A549 (cell line): ENCODE measurements at regions not wholly inside any gene's neighbourhood (a gene's known extent, or its start where the extent isn't known, plus 50 kb on each side); places are given as distances from the start of the nearest gene placed in this dataset.

Experiments
- ATAC-seq, 2 experiments: fragments of 200-7000 bp in 1 of 2; fragments of >200 bp in 1 of 2; cut with Nextera tagmentation in 1 of 2; cut with Tn5 transposase in 1 of 2; 3 replicates each; pipeline versions ENCODE4 v1.8.0 to v1.9.1; 2018 to 2020; ENCODE audit warnings: mild to moderate bottlenecking in 1 of 2, moderate library complexity in 1 of 2
- CTCF ChIA-PET: fragments of 300-600 bp; sonication (Branson Sonifier 250); formaldehyde crosslinking; extraction: SDS; loops from one replicate; lab custom pipeline; 2021; ENCODE audit warnings: antibody characterized with exemption, inconsistent platforms; lab: Yijun Ruan, JAX
- POLR2A ChIA-PET: fragments of 350-600 bp; formaldehyde crosslinking; extraction: SDS; loops from one replicate; lab custom pipeline; 2021; ENCODE audit warnings: antibody characterized with exemption, inconsistent platforms; lab: Yijun Ruan, JAX
- DNase-seq, 2 experiments: peaks; one replicate each; pipeline versions ENCODE4 v3.0.0 to v3.0.0-alpha.2; 2011 to 2016; ENCODE audit warnings: low read depth in 1 of 2, low spot score in 1 of 2
- FAIRE-seq: peaks from 2 replicates; lab custom pipeline; 2011; peaks lifted over from hg19 to GRCh38; lab: Jason Lieb, UNC
- H3K27ac ChIP-seq, 2 experiments: fragments of >200 bp; sonication (Bioruptor Twin); formaldehyde crosslinking; 3 replicates each; pipeline ENCODE4 v1.5.1; 2016 to 2017
- H3K4me1 ChIP-seq: fragments of >200 bp; sonication (Bioruptor Twin); formaldehyde crosslinking; 3 replicates; pipeline ENCODE4 v1.6.1; 2016
- H3K4me2 ChIP-seq: fragments of >200 bp; sonication (Bioruptor Twin); formaldehyde crosslinking; 3 replicates; pipeline ENCODE4 v1.6.1; 2016
- H3K4me3 ChIP-seq: fragments of >200 bp; sonication (Bioruptor Twin); formaldehyde crosslinking; 3 replicates; pipeline ENCODE4 v1.5.1; 2016
- H3K9me3 ChIP-seq: fragments of >200 bp; sonication (Bioruptor Twin); formaldehyde crosslinking; 3 replicates; pipeline ENCODE4 v1.6.1; 2016
- BCL3 ChIP-seq: fragments of >200 bp; sonication (Bioruptor Twin); formaldehyde crosslinking; IDR thresholded peaks from 3 replicates; pipeline ENCODE4 v1.6.1; 2016
- CBX2 ChIP-seq: fragments of 200-600 bp; sonication (generic); IDR thresholded peaks from 2 replicates; pipeline ENCODE4 v1.6.1; 2016; ENCODE audit warnings: low read depth, mild to moderate bottlenecking, borderline replicate concordance
- CEBPB ChIP-seq, 2 experiments: fragments of >200 bp in 1 of 2; sonication (Bioruptor Twin) in 1 of 2; formaldehyde crosslinking in 1 of 2; IDR thresholded peaks; 2 replicates each; pipeline ENCODE4 v1.6.1; 2012 to 2016
- EHF ChIP-seq: fragments of 250-450 bp; sonication (Bioruptor Pico); IDR thresholded peaks from 2 replicates; pipeline ENCODE4 v1.5.0; 2020; ENCODE audit warnings: mild to moderate bottlenecking
- EHMT2 ChIP-seq: fragments of 200-600 bp; sonication (generic); IDR thresholded peaks from 2 replicates; pipeline ENCODE4 v1.6.1; 2016; ENCODE audit warnings: antibody characterized with exemption, low read depth, mild to moderate bottlenecking, moderate library complexity
- EP300 ChIP-seq, 2 experiments: fragments of >200 bp; sonication (Bioruptor Twin); formaldehyde crosslinking; IDR thresholded peaks; 2 replicates in 1 of 2; 3 replicates in 1 of 2; pipeline ENCODE4 v1.6.1; 2016 to 2017
- HEYL ChIP-seq: fragments of 250-450 bp; sonication (Bioruptor Pico); IDR thresholded peaks from 2 replicates; pipeline ENCODE4 v1.8.0; 2021; ENCODE audit warnings: mild to moderate bottlenecking, moderate library complexity
- HOXA7 ChIP-seq: fragments of 250-450 bp; sonication (Bioruptor Pico); IDR thresholded peaks from 2 replicates; pipeline ENCODE4 v1.5.0; 2020; ENCODE audit warnings: mild to moderate bottlenecking, moderate library complexity
- HOXB5 ChIP-seq: fragments of 250-450 bp; sonication (Bioruptor Pico); IDR thresholded peaks from 2 replicates; pipeline ENCODE4 v1.5.0; 2020; ENCODE audit warnings: mild to moderate bottlenecking, moderate library complexity
- KDM1A ChIP-seq: fragments of 200-600 bp; sonication (generic); IDR thresholded peaks from 2 replicates; pipeline ENCODE4 v1.6.1; 2016; ENCODE audit warnings: low read depth, mild to moderate bottlenecking
- KDM5A ChIP-seq: fragments of 200-600 bp; sonication (generic); IDR thresholded peaks from 2 replicates; pipeline ENCODE4 v1.6.1; 2016; ENCODE audit warnings: antibody characterized with exemption, mild to moderate bottlenecking
- MAFK ChIP-seq: fragments of 450-650 bp; IDR thresholded peaks from 2 replicates; pipeline ENCODE4 v1.6.1; 2014; ENCODE audit not compliant: partially characterized antibody
- MYC ChIP-seq: IDR thresholded peaks from 2 replicates; pipeline ENCODE4 v1.6.1; 2012; ENCODE audit warnings: mild to moderate bottlenecking, inconsistent platforms, low read length, improper control_type of control experiment, borderline replicate concordance
- NFE2L2 ChIP-seq: fragments of 150-350 bp; conservative IDR thresholded peaks from 2 replicates; pipeline ENCODE4 v1.6.1; 2014; ENCODE audit warnings: low read length
- NR3C1 ChIP-seq: fragments of >200 bp; sonication (Bioruptor Twin); formaldehyde crosslinking; IDR thresholded peaks from 3 replicates; pipeline ENCODE4 v1.6.1; 2017
- PBX3 ChIP-seq: IDR thresholded peaks from 2 replicates; pipeline ENCODE4 v1.6.1; 2012
- RARB ChIP-seq: fragments of 250-450 bp; sonication (Bioruptor Pico); IDR thresholded peaks from 2 replicates; pipeline ENCODE4 v1.8.0; 2021; ENCODE audit warnings: mild to moderate bottlenecking, moderate library complexity
- RCOR1 ChIP-seq: fragments of 150-350 bp; IDR thresholded peaks from 2 replicates; pipeline ENCODE4 v1.6.1; 2014; ENCODE audit warnings: antibody characterized with exemption, low read length, low read depth
- RNF2 ChIP-seq: fragments of 200-600 bp; sonication (generic); IDR thresholded peaks from 2 replicates; pipeline ENCODE4 v1.6.1; 2016; ENCODE audit warnings: low read depth, mild to moderate bottlenecking, antibody characterized with exemption, moderate library complexity, borderline replicate concordance
- TFCP2L1 ChIP-seq: fragments of 250-450 bp; sonication (Bioruptor Pico); IDR thresholded peaks from 2 replicates; pipeline ENCODE4 v1.5.0; 2021; ENCODE audit warnings: mild to moderate bottlenecking
- ZSCAN20 ChIP-seq: fragments of 250-450 bp; sonication (Bioruptor Pico); IDR thresholded peaks from 2 replicates; pipeline ENCODE4 v1.8.0; 2022; ENCODE audit warnings: mild to moderate bottlenecking, moderate library complexity
- WGBS: methylation state at CpG from one replicate; pipeline ENCODE4 v1.1.6; 2017; ENCODE audit errors: missing lambda C conversion rate; 5-methylcytosine and 5-hydroxymethylcytosine counted together
- TF ChIP-seq, protein P1 (sequence below): IDR thresholded peaks from 2 replicates; pipeline ENCODE4 v1.6.1; 2012; ENCODE audit warnings: low read depth, borderline replicate concordance
- TF ChIP-seq, protein P2 (sequence below): fragments of 450-650 bp; IDR thresholded peaks from 2 replicates; pipeline ENCODE4 v1.6.1; 2014; ENCODE audit warnings: antibody characterized with exemption

GRCh38 chr6:43885399-43886066 is 115.5 kb downstream of the VEGFA start:
- TF ChIP-seq MYC: no peak
- no peak for TF ChIP-seq HOXA7 (CRISPR knock-in tag)
- TF ChIP-seq CBX2: no peak
- no peak for TF ChIP-seq EP300 (IDR thresholded peaks at IDR 0.05)
- no peak for TF ChIP-seq NR3C1
- TF ChIP-seq RNF2: no peak
- no peak for TF ChIP-seq PBX3
- no peak for TF ChIP-seq KDM1A
- TF ChIP-seq KDM5A: no peak
- no peak for TF ChIP-seq RCOR1
- no peak for TF ChIP-seq HEYL
- TF ChIP-seq MAFK: no peak
- TF ChIP-seq TFCP2L1 (CRISPR knock-in tag): no peak
- TF ChIP-seq, protein P1, sequence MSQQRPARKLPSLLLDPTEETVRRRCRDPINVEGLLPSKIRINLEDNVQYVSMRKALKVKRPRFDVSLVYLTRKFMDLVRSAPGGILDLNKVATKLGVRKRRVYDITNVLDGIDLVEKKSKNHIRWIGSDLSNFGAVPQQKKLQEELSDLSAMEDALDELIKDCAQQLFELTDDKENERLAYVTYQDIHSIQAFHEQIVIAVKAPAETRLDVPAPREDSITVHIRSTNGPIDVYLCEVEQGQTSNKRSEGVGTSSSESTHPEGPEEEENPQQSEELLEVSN: no peak
- Histone ChIP-seq H3K27ac (no peak overlapping the region), H3K4me2 (no peak overlapping the region), H3K9me3 (no peaks in the 10 kb centered on the region), H3K4me1 (no peaks in the 10 kb centered on the region), H3K4me3 (no peak overlapping the region)
- CTCF ChIA-PET: interaction anchor here (0.6 to 1.6 kb wide), 3 partner anchors 8 to 193 kb away, joined by 3 to 4 read pairs (median 3); no protein-coding TSS in a partner anchor
- 55% methylated on average over 3 of the region's 6 CpGs for WGBS
- ATAC-seq (no peak), FAIRE-seq (no peak), DNase-seq (no peak)
- POLR2A ChIA-PET: no interaction called here

GRCh38 chr6:43884652-43885022 is 114.6 kb downstream of the VEGFA start:
- ATAC-seq: no peak; a peak in 1 of 6 replicates
- no peak overlapping the region for H3K27ac ChIP-seq
- H3K4me1 ChIP-seq: no peaks in the 10 kb centered on the region
- H3K4me2 ChIP-seq: no peak overlapping the region
- no peak for DNase-seq
- WGBS: 77% methylated on average over 5 of the region's 5 CpGs
- no peaks in the 10 kb centered on the region for H3K9me3 ChIP-seq
- no peak for FAIRE-seq
- CTCF ChIA-PET: interaction anchor here (0.9 to 1.3 kb wide), 3 partner anchors 9 to 18 kb away, joined by 3 read pairs; no protein-coding TSS in a partner anchor
- no peak overlapping the region for H3K4me3 ChIP-seq
- no peak for TF ChIP-seq ZSCAN20
- TF ChIP-seq RARB: no peak
- no peak for TF ChIP-seq EHMT2
- TF ChIP-seq RNF2: no peak
- no peak for TF ChIP-seq NFE2L2
- no peak for TF ChIP-seq CEBPB (IDR thresholded peaks at IDR 0.05)
- TF ChIP-seq HOXB5 (CRISPR knock-in tag): no peak
- TF ChIP-seq, protein P2, sequence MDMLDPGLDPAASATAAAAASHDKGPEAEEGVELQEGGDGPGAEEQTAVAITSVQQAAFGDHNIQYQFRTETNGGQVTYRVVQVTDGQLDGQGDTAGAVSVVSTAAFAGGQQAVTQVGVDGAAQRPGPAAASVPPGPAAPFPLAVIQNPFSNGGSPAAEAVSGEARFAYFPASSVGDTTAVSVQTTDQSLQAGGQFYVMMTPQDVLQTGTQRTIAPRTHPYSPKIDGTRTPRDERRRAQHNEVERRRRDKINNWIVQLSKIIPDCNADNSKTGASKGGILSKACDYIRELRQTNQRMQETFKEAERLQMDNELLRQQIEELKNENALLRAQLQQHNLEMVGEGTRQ: no peak
- TF ChIP-seq EHF (CRISPR knock-in tag): no peak
- no peak for TF ChIP-seq BCL3
- POLR2A ChIA-PET: no interaction called here
